Muscle of leg (tissue), 3 donors: ENCODE measurements at regions not wholly inside any gene's neighbourhood (a gene's known extent, or its start where the extent isn't known, plus 50 kb on each side); places are given as distances from the start of the nearest gene placed in this dataset.

Experiments used
- DNase-seq: peaks from one replicate; pipeline ENCODE4 v3.0.0; 2013
- H3K27ac ChIP-seq: one replicate; pipeline ENCODE4 v1.5.1; 2013; ENCODE audit warnings: mild to moderate bottlenecking, low read length, control low read depth
- H3K27me3 ChIP-seq: one replicate; pipeline ENCODE4 v1.6.1; 2013; ENCODE audit warnings: low read length; ENCODE audit not compliant: control insufficient read depth, insufficient read depth
- H3K36me3 ChIP-seq: one replicate; pipeline ENCODE4 v1.6.1; 2013; ENCODE audit warnings: low read length; ENCODE audit not compliant: control insufficient read depth, insufficient read depth
- H3K4me1 ChIP-seq: one replicate; pipeline ENCODE4 v1.6.1; 2013; ENCODE audit warnings: low read length; ENCODE audit not compliant: control insufficient read depth, insufficient read depth
- H3K4me3 ChIP-seq: one replicate; pipeline ENCODE4 v1.5.1; 2013; ENCODE audit warnings: low read length, control low read depth
- H3K9me3 ChIP-seq: replicated peaks from 2 replicates; pipeline ENCODE4 v1.6.1; 2013; ENCODE audit warnings: low read depth, low read length; ENCODE audit not compliant: control insufficient read depth
- WGBS: methylation state at CpG from one replicate; pipeline ENCODE4 v1.1.5; 2013; ENCODE audit warnings: missing lambda C conversion rate; ENCODE audit not compliant: insufficient coverage; 5-methylcytosine and 5-hydroxymethylcytosine counted together

GRCh38 chr3:80521081-80521480, 753.3 kb upstream of the ROBO1 start:
- no peaks in the 10 kb centered on the region for H3K4me1 ChIP-seq
- H3K27ac ChIP-seq, result no peak overlapping the region
- no peaks in the 10 kb centered on the region for H3K36me3 ChIP-seq
- no peaks in the 10 kb centered on the region for H3K9me3 ChIP-seq
- no peak overlapping the region for H3K4me3 ChIP-seq
- DNase-seq, result no peak
- H3K27me3 ChIP-seq, result no peaks in the 10 kb centered on the region

GRCh38 chr3:80519436-80519835, 751.6 kb upstream of the ROBO1 start:
- H3K27me3 ChIP-seq, result no peaks in the 10 kb centered on the region
- no peaks in the 10 kb centered on the region for H3K9me3 ChIP-seq
- H3K4me3 ChIP-seq, result no peak overlapping the region
- H3K4me1 ChIP-seq, result no peaks in the 10 kb centered on the region
- no peak overlapping the region for H3K27ac ChIP-seq
- no peak for DNase-seq
- H3K36me3 ChIP-seq, result no peaks in the 10 kb centered on the region
- no CpG with 5 or more reads among the region's 5 CpGs for WGBS

GRCh38 chr3:80496452-80496851, 728.7 kb upstream of the ROBO1 start:
- Histone ChIP-seq H3K4me3 (no peak overlapping the region), H3K9me3 (peaks cover 8% of the 10 kb centered on the region), H3K36me3 (no peaks in the 10 kb centered on the region), H3K4me1 (no peaks in the 10 kb centered on the region), H3K27me3 (no peaks in the 10 kb centered on the region), H3K27ac (no peak overlapping the region)
- WGBS, result 90% methylated on average over 3 of the region's 3 CpGs
- DNase-seq, result no peak

- Histone ChIP-seq H3K9me3 (peaks cover 2% of the 10 kb centered on the region), H3K4me3 (no peak overlapping the region), H3K36me3 (no peaks in the 10 kb centered on the region), H3K4me1 (no peaks in the 10 kb centered on the region), H3K27me3 (no peaks in the 10 kb centered on the region), H3K27ac (no peak overlapping the region)
- no peak for DNase-seq
These were observed 724.4 kb upstream of the ROBO1 start for GRCh38 chr3:80492162-80492561.

GRCh38 chr3:80472961-80473360, 705.2 kb upstream of the ROBO1 start:
- no peaks in the 10 kb centered on the region for H3K4me1 ChIP-seq
- H3K4me3 ChIP-seq, result no peak overlapping the region
- no peak overlapping the region for H3K27ac ChIP-seq
- no peaks in the 10 kb centered on the region for H3K9me3 ChIP-seq
- WGBS, result no CpG with 5 or more reads among the region's 1 CpG
- DNase-seq, result no peak
- no peaks in the 10 kb centered on the region for H3K27me3 ChIP-seq
- H3K36me3 ChIP-seq, result no peaks in the 10 kb centered on the region

- Histone ChIP-seq H3K36me3 (no peaks in the 10 kb centered on the region), H3K4me3 (no peak overlapping the region), H3K27ac (no peak overlapping the region), H3K9me3 (no peaks in the 10 kb centered on the region), H3K27me3 (no peaks in the 10 kb centered on the region), H3K4me1 (no peaks in the 10 kb centered on the region)
- no peak for DNase-seq
These were observed 704.7 kb upstream of the ROBO1 start for GRCh38 chr3:80472459-80472858.

GRCh38 chr3:80470433-80470832, 702.6 kb upstream of the ROBO1 start:
- Histone ChIP-seq H3K27ac (no peak overlapping the region), H3K4me3 (no peak overlapping the region), H3K4me1 (no peaks in the 10 kb centered on the region), H3K36me3 (no peaks in the 10 kb centered on the region), H3K9me3 (no peaks in the 10 kb centered on the region), H3K27me3 (no peaks in the 10 kb centered on the region)
- WGBS, result no CpG with 5 or more reads among the region's 2 CpGs
- no peak for DNase-seq

GRCh38 chr3:80465746-80466145, 697.9 kb upstream of the ROBO1 start:
- H3K36me3 ChIP-seq, result no peaks in the 10 kb centered on the region
- WGBS, result no CpG with 5 or more reads among the region's 1 CpG

GRCh38 chr3:80451393-80451792, 683.6 kb upstream of the ROBO1 start:
- Histone ChIP-seq H3K27me3 (no peaks in the 10 kb centered on the region), H3K9me3 (no peaks in the 10 kb centered on the region), H3K4me1 (no peaks in the 10 kb centered on the region), H3K36me3 (no peaks in the 10 kb centered on the region), H3K4me3 (no peak overlapping the region), H3K27ac (no peak overlapping the region)
- DNase-seq, result no peak

More at GRCh38 chr3:80465746-80466145, 697.9 kb upstream of the ROBO1 start:
- no peak for DNase-seq
- Histone ChIP-seq H3K27ac (no peak overlapping the region), H3K4me1 (no peaks in the 10 kb centered on the region), H3K9me3 (no peaks in the 10 kb centered on the region), H3K4me3 (no peak overlapping the region), H3K27me3 (no peaks in the 10 kb centered on the region)

GRCh38 chr3:80445641-80446040, 677.8 kb upstream of the ROBO1 start:
- H3K36me3 ChIP-seq, result no peaks in the 10 kb centered on the region
- WGBS, result no CpG with 5 or more reads among the region's 5 CpGs
- H3K27me3 ChIP-seq, result no peaks in the 10 kb centered on the region
- no peaks in the 10 kb centered on the region for H3K4me1 ChIP-seq
- no peaks in the 10 kb centered on the region for H3K9me3 ChIP-seq
- no peak overlapping the region for H3K27ac ChIP-seq
- H3K4me3 ChIP-seq, result no peak overlapping the region
- DNase-seq, result no peak

- Histone ChIP-seq H3K9me3 (no peaks in the 10 kb centered on the region), H3K36me3 (no peaks in the 10 kb centered on the region), H3K27me3 (no peaks in the 10 kb centered on the region), H3K4me3 (no peak overlapping the region), H3K4me1 (no peaks in the 10 kb centered on the region), H3K27ac (no peak overlapping the region)
- WGBS, result no CpG with 5 or more reads among the region's 1 CpG
- no peak for DNase-seq
These were observed 677.3 kb upstream of the ROBO1 start for GRCh38 chr3:80445053-80445452.
